PC-9 (cell line): ENCODE measurements at regions not wholly inside any gene's neighbourhood (a gene's known extent, or its start where the extent isn't known, plus 50 kb on each side); places are given as distances from the start of the nearest gene placed in this dataset.
"Not testable (repeated sequence)": the region's sequence is repeated elsewhere in the genome, so short reads cannot be mapped to it uniquely, and the experiment has no call there.

Experiments
- BruUV-seq: library from RNA; stranded (reverse); fragments of 400-500 nt; replicated peaks from 2 replicates; lab custom pipeline; 2021; lab: Mats Ljungman, UMichigan
- CTCF ChIA-PET: fragments of 300-600 bp; sonication (Branson Sonifier 250); formaldehyde crosslinking; loops from one replicate; lab custom pipeline; 2022; ENCODE audit warnings: antibody characterized with exemption; lab: Charles Lee
- POLR2A ChIA-PET: fragments of 300-600 bp; sonication (Branson Sonifier 250); formaldehyde crosslinking; loops from one replicate; lab custom pipeline; 2022; ENCODE audit warnings: antibody characterized with exemption; ENCODE audit not compliant: unreplicated experiment; lab: Charles Lee
- DNase-seq, 2 experiments: peaks; one replicate each; pipeline versions ENCODE4 v3.0.0 to v3.0.0-alpha.2; 2015 to 2022; ENCODE audit warnings: mixed read lengths in 1 of 2
- H2AFZ ChIP-seq: fragments of 200-600 bp; sonication (generic); 2 replicates; pipeline ENCODE4 v1.8.1; 2017; ENCODE audit warnings: antibody characterized with exemption
- H3F3A ChIP-seq: fragments of 200-600 bp; sonication (generic); 2 replicates; pipeline ENCODE4 v1.8.1; 2017; ENCODE audit warnings: antibody characterized with exemption, mild to moderate bottlenecking, low read depth; ENCODE audit not compliant: insufficient read depth
- H3K27ac ChIP-seq: fragments of 200-600 bp; sonication (generic); 2 replicates; pipeline ENCODE4 v1.6.1; 2016; ENCODE audit warnings: mixed run types
- H3K27me3 ChIP-seq: fragments of 200-600 bp; sonication (generic); 2 replicates; pipeline ENCODE4 v1.6.1; 2016; ENCODE audit warnings: low read depth, mixed run types; ENCODE audit not compliant: insufficient read depth
- H3K36me3 ChIP-seq: fragments of 200-600 bp; sonication (generic); 2 replicates; pipeline ENCODE4 v1.6.1; 2016; ENCODE audit warnings: low read depth, mixed run types
- H3K4me1 ChIP-seq: fragments of 200-600 bp; sonication (generic); replicated peaks from 2 replicates; pipeline ENCODE4 v1.6.1; 2016; ENCODE audit warnings: mixed run types; ENCODE audit not compliant: insufficient read depth
- H3K4me2 ChIP-seq: fragments of 200-600 bp; sonication (generic); 2 replicates; pipeline ENCODE4 v1.6.1; 2017; ENCODE audit warnings: mixed run types
- H3K4me3 ChIP-seq: fragments of 200-600 bp; sonication (generic); 2 replicates; pipeline ENCODE4 v1.6.1; 2016; ENCODE audit warnings: mixed run types
- H3K79me2 ChIP-seq: fragments of 200-600 bp; sonication (generic); 2 replicates; pipeline ENCODE4 v1.6.1; 2017; ENCODE audit warnings: low read depth, mixed run types
- H3K9me2 ChIP-seq: fragments of 200-600 bp; sonication (generic); 2 replicates; pipeline ENCODE4 v1.8.1; 2017; ENCODE audit warnings: mild to moderate bottlenecking; ENCODE audit not compliant: insufficient read depth
- H3K9me3 ChIP-seq: fragments of 200-600 bp; sonication (generic); 2 replicates; pipeline ENCODE4 v1.8.1; 2016; ENCODE audit warnings: low read depth; ENCODE audit not compliant: insufficient read depth
- H4K20me1 ChIP-seq: fragments of 200-600 bp; sonication (generic); 2 replicates; pipeline ENCODE4 v1.8.1; 2017; ENCODE audit not compliant: insufficient read depth
- EZH2 ChIP-seq: fragments of 200-600 bp; sonication (generic); IDR thresholded peaks from 2 replicates; pipeline ENCODE4 v1.8.0; 2017; ENCODE audit warnings: antibody characterized with exemption, low read depth
- intact Hi-C: fragments of 100-400 bp; cut with micrococcal nuclease; formaldehyde crosslinking; loops from one replicate; pipeline ENCODE4 v1.10.0; 2022; ENCODE audit not compliant: unreplicated experiment
- TF ChIP-seq, protein P1 (sequence below): fragments of 200-600 bp; sonication (generic); conservative IDR thresholded peaks from 2 replicates; pipeline ENCODE4 v1.6.1; 2017; ENCODE audit warnings: mixed run types, antibody characterized with exemption, mild to moderate bottlenecking, moderate library complexity

DNA sequence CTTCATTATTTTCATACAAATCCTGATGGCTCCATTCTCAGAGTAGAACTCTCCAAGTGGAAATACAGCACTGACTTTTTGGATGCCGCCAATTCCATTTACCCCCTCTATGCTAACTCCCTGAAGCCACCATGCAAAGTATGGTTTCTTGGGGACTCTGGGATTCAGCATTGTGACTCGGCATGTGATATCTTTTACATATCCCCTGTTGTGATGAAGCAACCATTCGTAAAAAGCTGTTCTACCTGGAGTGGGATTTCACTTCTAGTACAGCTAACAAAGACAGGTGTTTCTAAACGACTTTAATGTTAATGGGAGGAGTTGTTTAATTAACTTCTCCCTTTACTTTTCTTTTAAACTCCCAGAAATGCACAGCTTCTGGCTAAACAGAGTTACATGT, 533.5 kb downstream of the RBFOX1 start:
- H3K9me3 ChIP-seq: no peaks in the 10 kb centered on the region
- no peaks in the 10 kb centered on the region for H3K79me2 ChIP-seq
- H2AFZ ChIP-seq: no peak overlapping the region
- no peaks in the 10 kb centered on the region for H4K20me1 ChIP-seq
- no peak overlapping the region for H3K4me3 ChIP-seq
- H3K9me2 ChIP-seq: no peaks in the 10 kb centered on the region
- no peak for DNase-seq
- H3K4me2 ChIP-seq: no peak overlapping the region
- ChIA-PET CTCF (no interaction called here), POLR2A (no interaction called here)
- H3K36me3 ChIP-seq: no peaks in the 10 kb centered on the region
- no peak overlapping the region for H3K27ac ChIP-seq
- TF ChIP-seq, protein P1, sequence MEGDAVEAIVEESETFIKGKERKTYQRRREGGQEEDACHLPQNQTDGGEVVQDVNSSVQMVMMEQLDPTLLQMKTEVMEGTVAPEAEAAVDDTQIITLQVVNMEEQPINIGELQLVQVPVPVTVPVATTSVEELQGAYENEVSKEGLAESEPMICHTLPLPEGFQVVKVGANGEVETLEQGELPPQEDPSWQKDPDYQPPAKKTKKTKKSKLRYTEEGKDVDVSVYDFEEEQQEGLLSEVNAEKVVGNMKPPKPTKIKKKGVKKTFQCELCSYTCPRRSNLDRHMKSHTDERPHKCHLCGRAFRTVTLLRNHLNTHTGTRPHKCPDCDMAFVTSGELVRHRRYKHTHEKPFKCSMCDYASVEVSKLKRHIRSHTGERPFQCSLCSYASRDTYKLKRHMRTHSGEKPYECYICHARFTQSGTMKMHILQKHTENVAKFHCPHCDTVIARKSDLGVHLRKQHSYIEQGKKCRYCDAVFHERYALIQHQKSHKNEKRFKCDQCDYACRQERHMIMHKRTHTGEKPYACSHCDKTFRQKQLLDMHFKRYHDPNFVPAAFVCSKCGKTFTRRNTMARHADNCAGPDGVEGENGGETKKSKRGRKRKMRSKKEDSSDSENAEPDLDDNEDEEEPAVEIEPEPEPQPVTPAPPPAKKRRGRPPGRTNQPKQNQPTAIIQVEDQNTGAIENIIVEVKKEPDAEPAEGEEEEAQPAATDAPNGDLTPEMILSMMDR: no peak
- no peak for TF ChIP-seq EZH2
- no TSS peak for BruUV-seq
- intact Hi-C loops: no loop called here
- H3F3A ChIP-seq: no peaks in the 10 kb centered on the region
- H3K27me3 ChIP-seq: no peaks in the 10 kb centered on the region
- no peaks in the 10 kb centered on the region for H3K4me1 ChIP-seq

DNA sequence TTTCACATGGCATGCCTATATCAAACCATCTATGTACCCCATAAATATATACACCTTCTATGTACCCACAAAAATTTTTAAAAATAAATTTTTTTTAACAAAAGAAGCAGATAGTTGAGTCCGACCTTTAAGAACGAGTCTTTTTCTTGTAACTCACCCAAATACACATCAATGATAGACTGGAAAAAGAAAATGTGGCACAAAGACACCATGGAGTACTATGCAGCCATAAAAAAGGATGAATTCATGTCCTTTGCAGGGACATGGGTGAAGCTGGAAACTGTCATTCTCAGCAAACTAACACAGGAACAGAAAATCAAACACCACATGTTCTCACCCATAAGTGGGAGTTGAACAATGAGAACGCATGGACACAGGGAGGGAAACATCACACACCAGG, 532.7 kb downstream of the RBFOX1 start:
- intact Hi-C loops, H3K4me2 ChIP-seq, H2AFZ ChIP-seq, POLR2A ChIA-PET, DNase-seq, BruUV-seq, H3K27ac ChIP-seq, H3K79me2 ChIP-seq, H3K9me3 ChIP-seq, H3K27me3 ChIP-seq, H3K9me2 ChIP-seq, H3K4me3 ChIP-seq, H4K20me1 ChIP-seq, CTCF ChIA-PET, H3F3A ChIP-seq, H3K36me3 ChIP-seq, H3K4me1 ChIP-seq: not testable (repeated sequence)

GRCh38 chr16:7861891-7862582, 529.4 kb downstream of the RBFOX1 start:
- no peaks in the 10 kb centered on the region for H3K36me3 ChIP-seq
- H3K4me1 ChIP-seq: no peaks in the 10 kb centered on the region
- CTCF ChIA-PET: no interaction called here
- TF ChIP-seq, protein P1: no peak
- TF ChIP-seq EZH2: no peak
- DNase-seq: no peak
- no peak overlapping the region for H2AFZ ChIP-seq
- intact Hi-C loops: no loop called here
- no peaks in the 10 kb centered on the region for H3K27me3 ChIP-seq
- no peaks in the 10 kb centered on the region for H3K9me2 ChIP-seq
- no TSS peak for BruUV-seq
- H4K20me1 ChIP-seq: no peaks in the 10 kb centered on the region
- POLR2A ChIA-PET: no interaction called here
- no peak overlapping the region for H3K4me2 ChIP-seq
- H3K27ac ChIP-seq: no peak overlapping the region
- no peaks in the 10 kb centered on the region for H3K9me3 ChIP-seq
- no peaks in the 10 kb centered on the region for H3F3A ChIP-seq
- H3K79me2 ChIP-seq: no peaks in the 10 kb centered on the region
- H3K4me3 ChIP-seq: no peak overlapping the region

- no peaks in the 10 kb centered on the region for H3K9me3 ChIP-seq
- H2AFZ ChIP-seq: no peak overlapping the region
- ChIA-PET CTCF (no interaction called here), POLR2A (no interaction called here)
- H3K27ac ChIP-seq: no peak overlapping the region
- H3K27me3 ChIP-seq: no peaks in the 10 kb centered on the region
- no peak overlapping the region for H3K4me3 ChIP-seq
- TF ChIP-seq EZH2: no peak
- TF ChIP-seq, protein P1: no peak
- H3K4me2 ChIP-seq: no peak overlapping the region
- no peaks in the 10 kb centered on the region for H3K36me3 ChIP-seq
- no peaks in the 10 kb centered on the region for H3K79me2 ChIP-seq
- no peaks in the 10 kb centered on the region for H3K9me2 ChIP-seq
- H3K4me1 ChIP-seq: no peaks in the 10 kb centered on the region
- no peaks in the 10 kb centered on the region for H3F3A ChIP-seq
- intact Hi-C loops: no loop called here
- H4K20me1 ChIP-seq: no peaks in the 10 kb centered on the region
- DNase-seq: no peak
- BruUV-seq: no TSS peak
These were observed 520.6 kb downstream of the RBFOX1 start for GRCh38 chr16:7853197-7853596.
